OCI-LY1 (cell line): ENCODE measurements at regions not wholly inside any gene's neighbourhood (a gene's known extent, or its start where the extent isn't known, plus 50 kb on each side); places are given as distances from the start of the nearest gene placed in this dataset.

Experiments used
- EZH2 ChIP-seq: fragments of 200-600 bp; sonication (generic), shearing (Covaris generic); IDR thresholded peaks from 2 replicates; pipeline ENCODE4 v1.8.0; 2017; ENCODE audit warnings: borderline replicate concordance, mixed run types, mild to moderate bottlenecking, antibody characterized with exemption, low read length, moderate library complexity, mixed read lengths
- TF ChIP-seq, protein P1 (sequence below): fragments of 200-600 bp; sonication (generic), shearing (Covaris generic); IDR thresholded peaks from 2 replicates; pipeline ENCODE4 v1.5.1; 2017; ENCODE audit warnings: mild to moderate bottlenecking, antibody characterized with exemption, low read length, moderate library complexity, mixed read lengths

DNA sequence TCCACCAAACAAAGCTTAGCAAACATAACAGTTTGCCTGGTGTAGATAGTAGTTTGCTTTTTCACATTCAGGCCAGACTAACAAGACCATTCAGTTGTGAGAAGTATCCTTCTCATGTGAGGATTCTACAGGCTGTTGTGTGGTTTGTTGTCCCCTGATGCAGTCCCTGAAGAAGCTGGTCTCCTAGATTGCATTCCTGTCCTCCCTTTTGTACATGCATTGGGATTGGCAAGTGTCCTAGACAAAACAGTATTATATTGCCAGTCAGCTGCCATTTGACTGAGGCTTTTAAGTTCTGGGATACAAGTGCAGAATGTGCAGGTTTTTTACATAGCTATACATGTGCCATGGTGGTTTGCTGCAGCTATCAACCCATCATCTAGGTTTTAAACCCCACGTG lies 362.0 kb upstream of the IL12A start:
- TF ChIP-seq, protein P1, sequence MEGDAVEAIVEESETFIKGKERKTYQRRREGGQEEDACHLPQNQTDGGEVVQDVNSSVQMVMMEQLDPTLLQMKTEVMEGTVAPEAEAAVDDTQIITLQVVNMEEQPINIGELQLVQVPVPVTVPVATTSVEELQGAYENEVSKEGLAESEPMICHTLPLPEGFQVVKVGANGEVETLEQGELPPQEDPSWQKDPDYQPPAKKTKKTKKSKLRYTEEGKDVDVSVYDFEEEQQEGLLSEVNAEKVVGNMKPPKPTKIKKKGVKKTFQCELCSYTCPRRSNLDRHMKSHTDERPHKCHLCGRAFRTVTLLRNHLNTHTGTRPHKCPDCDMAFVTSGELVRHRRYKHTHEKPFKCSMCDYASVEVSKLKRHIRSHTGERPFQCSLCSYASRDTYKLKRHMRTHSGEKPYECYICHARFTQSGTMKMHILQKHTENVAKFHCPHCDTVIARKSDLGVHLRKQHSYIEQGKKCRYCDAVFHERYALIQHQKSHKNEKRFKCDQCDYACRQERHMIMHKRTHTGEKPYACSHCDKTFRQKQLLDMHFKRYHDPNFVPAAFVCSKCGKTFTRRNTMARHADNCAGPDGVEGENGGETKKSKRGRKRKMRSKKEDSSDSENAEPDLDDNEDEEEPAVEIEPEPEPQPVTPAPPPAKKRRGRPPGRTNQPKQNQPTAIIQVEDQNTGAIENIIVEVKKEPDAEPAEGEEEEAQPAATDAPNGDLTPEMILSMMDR = no peak
- no peak for TF ChIP-seq EZH2
